ENCODE measurements at regions not wholly inside any gene's neighbourhood (a gene's known extent, or its start where the extent isn't known, plus 50 kb on each side); places are given as distances from the start of the nearest gene placed in this dataset.

DNA sequence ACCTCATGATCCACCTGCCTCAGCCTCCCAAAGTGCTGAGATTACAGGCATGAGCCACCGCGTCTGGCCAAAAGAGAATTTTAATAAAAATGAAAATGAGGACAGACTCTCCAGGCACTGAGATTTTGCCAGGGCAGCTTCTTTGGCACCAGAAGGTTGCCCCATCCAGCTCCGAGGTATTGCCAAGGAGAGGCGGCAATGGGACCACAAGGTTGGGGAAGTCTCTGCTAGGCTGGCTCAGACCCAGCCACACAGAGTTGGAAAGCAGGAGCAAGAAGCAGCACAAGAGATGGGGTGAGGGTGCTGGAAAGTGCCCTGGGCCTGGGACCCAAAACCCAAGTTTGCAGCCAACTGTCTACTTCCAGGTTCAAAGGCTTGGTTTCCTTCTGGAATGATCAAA is 200.9 kb downstream of the HHIPL2 start:
- ChIA-PET POLR2A (no interaction called here), CTCF (interaction anchor here (1.0 kb wide), 1 partner anchor 15 kb away, joined by 3 read pairs; no protein-coding TSS in a partner anchor)
- Histone ChIP-seq H3K4me1 (ENCODE audit: control insufficient read depth, insufficient read depth, low read length) (no peaks in the 10 kb centered on the region), H3K27ac (ENCODE audit: extremely low read depth, low read depth, low read length) (no peak overlapping the region), H3K9me3 (ENCODE audit: control insufficient read depth, insufficient read depth, low read depth, low read length) (no peaks in the 10 kb centered on the region), H3K4me3 (ENCODE audit: low read depth, low read length) (no peak overlapping the region), H3K36me3 (ENCODE audit: control insufficient read depth in 2 of 2, insufficient read depth in 1 of 2, low read length in 2 of 2) (no peaks in the 10 kb centered on the region)
- TF ChIP-seq HOXC10 (CRISPR knock-in tag; IDR thresholded peaks at IDR 0.05) (no peak), ZNF600 (tag by site-specific recombination; IDR thresholded peaks at IDR 0.05) (no peak), ZNF791 (tag by site-specific recombination; IDR thresholded peaks at IDR 0.05) (no peak), ZNF114 (tag by site-specific recombination; IDR thresholded peaks at IDR 0.05) (no peak), ZNF664 (tag by site-specific recombination; IDR thresholded peaks at IDR 0.05) (no peak), ZNF596 (tag by site-specific recombination; IDR thresholded peaks at IDR 0.05) (no peak), ZNF292 (tag by site-specific recombination; IDR thresholded peaks at IDR 0.05; ENCODE audit: borderline replicate concordance, low read depth) (no peak), ZSCAN30 (tag by site-specific recombination; IDR thresholded peaks at IDR 0.05) (no peak), ATF2 (tag by site-specific recombination; IDR thresholded peaks at IDR 0.05; ENCODE audit: low read depth) (no peak), ZNF138 (tag by site-specific recombination; IDR thresholded peaks at IDR 0.05; ENCODE audit: borderline replicate concordance) (no peak), ZNF280D (tag by site-specific recombination; IDR thresholded peaks at IDR 0.05) (no peak), WT1 (tag by site-specific recombination; IDR thresholded peaks at IDR 0.05) (no peak), ZNF221 (tag by site-specific recombination; IDR thresholded peaks at IDR 0.05; ENCODE audit: borderline replicate concordance) (no peak), ZNF561 (tag by site-specific recombination; IDR thresholded peaks at IDR 0.05; ENCODE audit: borderline replicate concordance) (no peak)
- TF ChIP-seq, protein P1, sequence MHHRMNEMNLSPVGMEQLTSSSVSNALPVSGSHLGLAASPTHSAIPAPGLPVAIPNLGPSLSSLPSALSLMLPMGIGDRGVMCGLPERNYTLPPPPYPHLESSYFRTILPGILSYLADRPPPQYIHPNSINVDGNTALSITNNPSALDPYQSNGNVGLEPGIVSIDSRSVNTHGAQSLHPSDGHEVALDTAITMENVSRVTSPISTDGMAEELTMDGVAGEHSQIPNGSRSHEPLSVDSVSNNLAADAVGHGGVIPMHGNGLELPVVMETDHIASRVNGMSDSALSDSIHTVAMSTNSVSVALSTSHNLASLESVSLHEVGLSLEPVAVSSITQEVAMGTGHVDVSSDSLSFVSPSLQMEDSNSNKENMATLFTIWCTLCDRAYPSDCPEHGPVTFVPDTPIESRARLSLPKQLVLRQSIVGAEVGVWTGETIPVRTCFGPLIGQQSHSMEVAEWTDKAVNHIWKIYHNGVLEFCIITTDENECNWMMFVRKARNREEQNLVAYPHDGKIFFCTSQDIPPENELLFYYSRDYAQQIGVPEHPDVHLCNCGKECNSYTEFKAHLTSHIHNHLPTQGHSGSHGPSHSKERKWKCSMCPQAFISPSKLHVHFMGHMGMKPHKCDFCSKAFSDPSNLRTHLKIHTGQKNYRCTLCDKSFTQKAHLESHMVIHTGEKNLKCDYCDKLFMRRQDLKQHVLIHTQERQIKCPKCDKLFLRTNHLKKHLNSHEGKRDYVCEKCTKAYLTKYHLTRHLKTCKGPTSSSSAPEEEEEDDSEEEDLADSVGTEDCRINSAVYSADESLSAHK (tag by site-specific recombination; IDR thresholded peaks at IDR 0.05): no peak
- TF ChIP-seq, protein P2, sequence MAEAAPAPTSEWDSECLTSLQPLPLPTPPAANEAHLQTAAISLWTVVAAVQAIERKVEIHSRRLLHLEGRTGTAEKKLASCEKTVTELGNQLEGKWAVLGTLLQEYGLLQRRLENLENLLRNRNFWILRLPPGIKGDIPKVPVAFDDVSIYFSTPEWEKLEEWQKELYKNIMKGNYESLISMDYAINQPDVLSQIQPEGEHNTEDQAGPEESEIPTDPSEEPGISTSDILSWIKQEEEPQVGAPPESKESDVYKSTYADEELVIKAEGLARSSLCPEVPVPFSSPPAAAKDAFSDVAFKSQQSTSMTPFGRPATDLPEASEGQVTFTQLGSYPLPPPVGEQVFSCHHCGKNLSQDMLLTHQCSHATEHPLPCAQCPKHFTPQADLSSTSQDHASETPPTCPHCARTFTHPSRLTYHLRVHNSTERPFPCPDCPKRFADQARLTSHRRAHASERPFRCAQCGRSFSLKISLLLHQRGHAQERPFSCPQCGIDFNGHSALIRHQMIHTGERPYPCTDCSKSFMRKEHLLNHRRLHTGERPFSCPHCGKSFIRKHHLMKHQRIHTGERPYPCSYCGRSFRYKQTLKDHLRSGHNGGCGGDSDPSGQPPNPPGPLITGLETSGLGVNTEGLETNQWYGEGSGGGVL (tag by site-specific recombination; IDR thresholded peaks at IDR 0.05): no peak

GRCh38 chr1:222339376-222339947 is 208.4 kb downstream of the HHIPL2 start:
- no peaks in the 10 kb centered on the region for H3K9me3 ChIP-seq (ENCODE audit: control insufficient read depth, insufficient read depth, low read depth, low read length)
- no peaks in the 10 kb centered on the region for H3K36me3 ChIP-seq (ENCODE audit: control insufficient read depth in 2 of 2, insufficient read depth in 1 of 2, low read length in 2 of 2)
- ChIA-PET CTCF (no interaction called here), POLR2A (no interaction called here)
- H3K4me1 ChIP-seq (ENCODE audit: control insufficient read depth, insufficient read depth, low read length): no peaks in the 10 kb centered on the region
- H3K4me3 ChIP-seq (ENCODE audit: low read depth, low read length): no peak overlapping the region
- TF ChIP-seq ZNF426 (tag by site-specific recombination; IDR thresholded peaks at IDR 0.05): no peak
- TF ChIP-seq ZNF692 (tag by site-specific recombination; IDR thresholded peaks at IDR 0.05): no peak
- no peak for TF ChIP-seq PRDM1 (tag by site-specific recombination; IDR thresholded peaks at IDR 0.05)
- no peak overlapping the region for H3K27ac ChIP-seq (ENCODE audit: extremely low read depth, low read depth, low read length)

Measured in HEK293 (cell line).